OCI-LY7 (cell line): ENCODE measurements at regions not wholly inside any gene's neighbourhood (a gene's known extent, or its start where the extent isn't known, plus 50 kb on each side); places are given as distances from the start of the nearest gene placed in this dataset.

ENCODE experiments used
- BruUV-seq: library from RNA; stranded (reverse); fragments of 400-500 nt; replicated peaks from 2 replicates; lab custom pipeline; 2021; lab: Mats Ljungman, UMichigan
- CTCF ChIA-PET: fragments of 300-600 bp; sonication (Branson Sonifier 250); formaldehyde crosslinking; loops from one replicate; lab custom pipeline; 2022; ENCODE audit warnings: antibody characterized with exemption; ENCODE audit not compliant: unreplicated experiment; lab: Charles Lee
- POLR2A ChIA-PET: fragments of 300-600 bp; sonication (Branson Sonifier 250); formaldehyde crosslinking; loops from one replicate; lab custom pipeline; 2022; ENCODE audit warnings: antibody characterized with exemption; lab: Charles Lee
- DNase-seq: peaks from one replicate; pipeline ENCODE4 v3.0.0-alpha.2; 2015; ENCODE audit warnings: low spot score
- H2AFZ ChIP-seq: fragments of 200-600 bp; sonication (generic), shearing (Covaris generic); 2 replicates; pipeline ENCODE4 v1.6.1; 2014; ENCODE audit warnings: mild to moderate bottlenecking, antibody characterized with exemption, low read length, moderate library complexity
- H3K27ac ChIP-seq: fragments of 200-600 bp; sonication (generic); 2 replicates; pipeline ENCODE4 v1.5.1; 2014; ENCODE audit warnings: mixed run types, low read depth, mild to moderate bottlenecking, moderate library complexity, low read length, inconsistent platforms; ENCODE audit not compliant: poor library complexity, severe bottlenecking
- H3K36me3 ChIP-seq: fragments of 200-600 bp; sonication (generic); 2 replicates; pipeline ENCODE4 v1.6.1; 2014; ENCODE audit warnings: mild to moderate bottlenecking, antibody characterized with exemption, low read length, moderate library complexity, mixed read lengths; ENCODE audit not compliant: insufficient read depth
- H3K4me1 ChIP-seq: fragments of 200-600 bp; sonication (generic); 2 replicates; pipeline ENCODE4 v1.5.1; 2014; ENCODE audit warnings: mild to moderate bottlenecking, low read length; ENCODE audit not compliant: insufficient read depth, poor library complexity, severe bottlenecking
- H3K4me2 ChIP-seq: fragments of 200-600 bp; sonication (generic); 2 replicates; pipeline ENCODE4 v1.6.1; 2014; ENCODE audit warnings: mild to moderate bottlenecking, low read length
- H3K4me3 ChIP-seq: fragments of 200-600 bp; sonication (generic); 2 replicates; pipeline ENCODE4 v1.5.1; 2014; ENCODE audit warnings: mild to moderate bottlenecking, low read depth, low read length; ENCODE audit not compliant: poor library complexity, severe bottlenecking
- H3K79me2 ChIP-seq: fragments of 200-600 bp; sonication (generic); 2 replicates; pipeline ENCODE4 v1.6.1; 2016; ENCODE audit warnings: low read depth, mild to moderate bottlenecking, low read length, moderate library complexity, mixed read lengths; ENCODE audit not compliant: insufficient read depth
- H3K9me2 ChIP-seq: fragments of 200-600 bp; sonication (generic); 2 replicates; pipeline ENCODE4 v1.6.1; 2016; ENCODE audit warnings: mild to moderate bottlenecking, low read length, mixed read lengths; ENCODE audit not compliant: insufficient read depth
- H3K9me3 ChIP-seq: fragments of 200-600 bp; sonication (generic); 2 replicates; pipeline ENCODE4 v1.6.1; 2014; ENCODE audit warnings: mild to moderate bottlenecking, mixed run types, low read length, mixed read lengths
- H4K20me1 ChIP-seq: fragments of 200-600 bp; sonication (generic); 2 replicates; pipeline ENCODE4 v1.6.1; 2014; ENCODE audit warnings: mild to moderate bottlenecking, antibody characterized with exemption, low read length, moderate library complexity, mixed read lengths; ENCODE audit not compliant: insufficient read depth
- CTCF ChIP-seq: fragments of 200-600 bp; sonication (generic); conservative IDR thresholded peaks from 2 replicates; pipeline ENCODE4 v1.5.1; 2014; ENCODE audit warnings: mild to moderate bottlenecking, antibody characterized with exemption, low read length, moderate library complexity, mixed read lengths
- EZH2phosphoT487 ChIP-seq: fragments of 200-600 bp; sonication (generic); IDR thresholded peaks from 2 replicates; pipeline ENCODE4 v1.6.1; 2018; ENCODE audit warnings: low read depth, borderline replicate concordance, mild to moderate bottlenecking, mixed run types, antibody characterized with exemption, low read length, moderate library complexity, mixed read lengths
- intact Hi-C: fragments of 100-400 bp; cut with micrococcal nuclease; formaldehyde crosslinking; loops from one replicate; pipeline ENCODE4 v1.10.0; 2022; ENCODE audit not compliant: unreplicated experiment

- CTCF ChIA-PET = no interaction called here
- H3K79me2 ChIP-seq = no peaks in the 10 kb centered on the region
These were observed 813.4 kb downstream of the TLE1 start for GRCh38 chr9:80875947-80876346.

GRCh38 chr9:80874276-80874675 is 815.1 kb downstream of the TLE1 start:
- no peaks in the 10 kb centered on the region for H3K79me2 ChIP-seq
- no peaks in the 10 kb centered on the region for H3K9me3 ChIP-seq
- TF ChIP-seq CTCF (no peak), EZH2phosphoT487 (no peak)
- no peaks in the 10 kb centered on the region for H4K20me1 ChIP-seq
- H3K4me2 ChIP-seq = no peak overlapping the region
- intact Hi-C loops = no loop called here
- no peak overlapping the region for H3K27ac ChIP-seq
- no peaks in the 10 kb centered on the region for H3K36me3 ChIP-seq
- no peak overlapping the region for H2AFZ ChIP-seq
- no peaks in the 10 kb centered on the region for H3K9me2 ChIP-seq
- ChIA-PET CTCF (no interaction called here), POLR2A (interaction anchor here (0.7 kb wide), 2 partner anchors 24 to 71 kb away, joined by 3 read pairs; no protein-coding TSS in a partner anchor)
- DNase-seq = no peak
- no peaks in the 10 kb centered on the region for H3K4me1 ChIP-seq
- BruUV-seq = no TSS peak
- no peak overlapping the region for H3K4me3 ChIP-seq

More at GRCh38 chr9:80875947-80876346, 813.4 kb downstream of the TLE1 start:
- DNase-seq = no peak
- POLR2A ChIA-PET = no interaction called here
- Histone ChIP-seq H3K4me2 (no peak overlapping the region), H3K27ac (no peak overlapping the region), H3K4me1 (no peaks in the 10 kb centered on the region), H3K9me3 (no peaks in the 10 kb centered on the region), H2AFZ (no peak overlapping the region), H4K20me1 (no peaks in the 10 kb centered on the region), H3K4me3 (no peak overlapping the region), H3K36me3 (no peaks in the 10 kb centered on the region), H3K9me2 (no peaks in the 10 kb centered on the region)
- BruUV-seq = no TSS peak
- intact Hi-C loops = no loop called here
- TF ChIP-seq CTCF (no peak), EZH2phosphoT487 (no peak)

GRCh38 chr9:80873861-80874260 is 815.5 kb downstream of the TLE1 start:
- intact Hi-C loops = no loop called here
- CTCF ChIA-PET = no interaction called here
- no peaks in the 10 kb centered on the region for H3K9me3 ChIP-seq
- no peaks in the 10 kb centered on the region for H3K79me2 ChIP-seq
- no peak overlapping the region for H3K4me3 ChIP-seq
- BruUV-seq = no TSS peak
- POLR2A ChIA-PET = interaction anchor here (0.7 kb wide), 2 partner anchors 24 to 71 kb away, joined by 3 read pairs; no protein-coding TSS in a partner anchor
- no peak overlapping the region for H3K4me2 ChIP-seq
- no peak for DNase-seq
- no peaks in the 10 kb centered on the region for H3K36me3 ChIP-seq
- no peak overlapping the region for H3K27ac ChIP-seq
- TF ChIP-seq EZH2phosphoT487 = no peak
- TF ChIP-seq CTCF = no peak
- H2AFZ ChIP-seq = no peak overlapping the region
- H4K20me1 ChIP-seq = no peaks in the 10 kb centered on the region
- H3K4me1 ChIP-seq = no peaks in the 10 kb centered on the region
- no peaks in the 10 kb centered on the region for H3K9me2 ChIP-seq
